ENCODE measurements at regions not wholly inside any gene's neighbourhood (a gene's known extent, or its start where the extent isn't known, plus 50 kb on each side); places are given as distances from the start of the nearest gene placed in this dataset.

- H3K36me3 Mint-ChIP-seq (ENCODE audit: low read depth, unreplicated experiment): no peaks in the 10 kb centered on the region
- DNase-seq (ENCODE audit: low read depth) (no peak), FAIRE-seq (no peak)
- Histone ChIP-seq H3K4me3 (ENCODE audit: insufficient read depth, low read depth, low read length) (no peak overlapping the region), H2AFZ (ENCODE audit: low read depth, low read length) (no peak overlapping the region), H3K27ac (ENCODE audit: low read depth, low read length) (no peak overlapping the region), H3K27me3 (ENCODE audit: insufficient read depth, low read length) (no peaks in the 10 kb centered on the region), H3K4me2 (ENCODE audit: low read length) (no peak overlapping the region), H3K4me1 (ENCODE audit: insufficient read depth, low read length) (no peaks in the 10 kb centered on the region), H3K9me3 (ENCODE audit: insufficient read depth, low read depth, low read length) (no peaks in the 10 kb centered on the region), H4K20me1 (ENCODE audit: insufficient read depth, low read length) (no peaks in the 10 kb centered on the region), H3K9ac (ENCODE audit: low read length) (no peak overlapping the region), H3K36me3 (ENCODE audit: insufficient read depth, low read length) (no peaks in the 10 kb centered on the region), H3K79me2 (ENCODE audit: insufficient read depth, low read length) (no peaks in the 10 kb centered on the region)
- no peaks in the 10 kb centered on the region for H3K9me3 Mint-ChIP-seq (ENCODE audit: unreplicated experiment)
- H3K27ac Mint-ChIP-seq (ENCODE audit: unreplicated experiment): no peak overlapping the region
- no peaks in the 10 kb centered on the region for H3K4me1 Mint-ChIP-seq (ENCODE audit: low read depth, unreplicated experiment)
- H3K4me3 Mint-ChIP-seq (ENCODE audit: unreplicated experiment): no peak overlapping the region
- H3K27me3 Mint-ChIP-seq (ENCODE audit: low read depth, unreplicated experiment): no peaks in the 10 kb centered on the region
- TF ChIP-seq CTCF (IDR thresholded peaks at IDR 0.05; ENCODE audit: insufficient read depth, low read depth, low read length) (no peak), EZH2 (IDR thresholded peaks at IDR 0.05; ENCODE audit: insufficient read depth, low read length) (no peak)
These were observed 132.3 kb downstream of the CCDC59 start for GRCh38 chr12:82225871-82226270.

DNA sequence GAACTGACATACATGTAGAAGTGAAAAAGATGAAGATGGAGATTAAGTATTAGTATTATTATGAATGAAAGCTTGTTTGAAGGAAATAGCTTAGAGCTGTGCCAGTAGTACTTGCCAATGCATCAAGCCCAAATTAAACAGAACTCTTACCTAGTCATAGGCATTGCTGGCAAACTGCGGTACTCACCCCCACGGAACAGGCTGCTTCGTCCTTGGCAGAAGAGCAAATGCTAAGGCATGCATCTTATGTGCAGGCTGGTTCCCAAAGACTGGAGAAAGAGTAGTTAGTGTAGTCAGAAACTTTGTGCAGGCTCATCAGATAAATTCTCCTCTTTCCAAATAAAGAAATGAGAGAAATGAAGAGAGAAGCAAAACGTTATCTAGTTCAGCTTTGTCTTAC lies 134.8 kb downstream of the CCDC59 start:
- Mint-ChIP-seq H3K27ac (ENCODE audit: unreplicated experiment) (no peak overlapping the region), H3K4me3 (ENCODE audit: unreplicated experiment) (no peak overlapping the region), H3K9me3 (ENCODE audit: unreplicated experiment) (no peaks in the 10 kb centered on the region), H3K27me3 (ENCODE audit: low read depth, unreplicated experiment) (no peaks in the 10 kb centered on the region), H3K4me1 (ENCODE audit: low read depth, unreplicated experiment) (no peaks in the 10 kb centered on the region), H3K36me3 (ENCODE audit: low read depth, unreplicated experiment) (no peaks in the 10 kb centered on the region)
- FAIRE-seq (no peak), DNase-seq (ENCODE audit: low read depth) (no peak)
- Histone ChIP-seq H3K9ac (ENCODE audit: low read length) (no peak overlapping the region), H3K4me1 (ENCODE audit: insufficient read depth, low read length) (no peaks in the 10 kb centered on the region), H3K4me3 (ENCODE audit: insufficient read depth, low read depth, low read length) (no peak overlapping the region), H2AFZ (ENCODE audit: low read depth, low read length) (no peak overlapping the region), H3K36me3 (ENCODE audit: insufficient read depth, low read length) (no peaks in the 10 kb centered on the region), H3K27ac (ENCODE audit: low read depth, low read length) (no peak overlapping the region), H3K4me2 (ENCODE audit: low read length) (no peak overlapping the region), H3K27me3 (ENCODE audit: insufficient read depth, low read length) (no peaks in the 10 kb centered on the region), H4K20me1 (ENCODE audit: insufficient read depth, low read length) (no peaks in the 10 kb centered on the region), H3K79me2 (ENCODE audit: insufficient read depth, low read length) (no peaks in the 10 kb centered on the region), H3K9me3 (ENCODE audit: insufficient read depth, low read depth, low read length) (no peaks in the 10 kb centered on the region)
- TF ChIP-seq EZH2 (IDR thresholded peaks at IDR 0.05; ENCODE audit: insufficient read depth, low read length) (no peak), CTCF (IDR thresholded peaks at IDR 0.05; ENCODE audit: insufficient read depth, low read depth, low read length) (no peak)

- Histone ChIP-seq H3K9ac (ENCODE audit: low read length) (no peak overlapping the region), H2AFZ (ENCODE audit: low read depth, low read length) (no peak overlapping the region), H3K4me2 (ENCODE audit: low read length) (no peak overlapping the region), H3K9me3 (ENCODE audit: insufficient read depth, low read depth, low read length) (no peaks in the 10 kb centered on the region), H3K4me3 (ENCODE audit: insufficient read depth, low read depth, low read length) (no peak overlapping the region), H3K27me3 (ENCODE audit: insufficient read depth, low read length) (no peaks in the 10 kb centered on the region), H4K20me1 (ENCODE audit: insufficient read depth, low read length) (no peaks in the 10 kb centered on the region), H3K36me3 (ENCODE audit: insufficient read depth, low read length) (no peaks in the 10 kb centered on the region), H3K79me2 (ENCODE audit: insufficient read depth, low read length) (no peaks in the 10 kb centered on the region), H3K27ac (ENCODE audit: low read depth, low read length) (no peak overlapping the region), H3K4me1 (ENCODE audit: insufficient read depth, low read length) (no peaks in the 10 kb centered on the region)
- peaks cover 3% of the 10 kb centered on the region for H3K9me3 Mint-ChIP-seq (ENCODE audit: unreplicated experiment)
- FAIRE-seq: no peak
- H3K4me1 Mint-ChIP-seq (ENCODE audit: low read depth, unreplicated experiment): no peaks in the 10 kb centered on the region
- DNase-seq (ENCODE audit: low read depth): no peak
- no peak overlapping the region for H3K27ac Mint-ChIP-seq (ENCODE audit: unreplicated experiment)
- TF ChIP-seq EZH2 (IDR thresholded peaks at IDR 0.05; ENCODE audit: insufficient read depth, low read length) (no peak), CTCF (IDR thresholded peaks at IDR 0.05; ENCODE audit: insufficient read depth, low read depth, low read length) (no peak)
- no peaks in the 10 kb centered on the region for H3K27me3 Mint-ChIP-seq (ENCODE audit: low read depth, unreplicated experiment)
- H3K4me3 Mint-ChIP-seq (ENCODE audit: unreplicated experiment): no peak overlapping the region
- no peaks in the 10 kb centered on the region for H3K36me3 Mint-ChIP-seq (ENCODE audit: low read depth, unreplicated experiment)
These were observed 141.7 kb downstream of the CCDC59 start for GRCh38 chr12:82216475-82216874.

Measured in astrocyte (in vitro differentiated cells and primary cell).